IMR-90 (cell line): ENCODE measurements at regions not wholly inside any gene's neighbourhood (a gene's known extent, or its start where the extent isn't known, plus 50 kb on each side); places are given as distances from the start of the nearest gene placed in this dataset.

Source experiments
- ATAC-seq: fragments of 200-7000 bp; cut with Tn5 transposase; 2 replicates; pipeline ENCODE4 v1.9.1; 2020; ENCODE audit warnings: low read depth, mild to moderate bottlenecking, moderate library complexity
- BruUV-seq: library from RNA; stranded (reverse); fragments of 400-500 nt; replicated peaks from 2 replicates; lab custom pipeline; 2021; lab: Mats Ljungman, UMichigan
- CTCF ChIA-PET: fragments of 300-600 bp; formaldehyde crosslinking; extraction: SDS; loops from one replicate; lab custom pipeline; 2021; ENCODE audit warnings: antibody characterized with exemption; lab: Yijun Ruan, JAX
- POLR2A ChIA-PET: fragments of 300-600 bp; sonication (Branson Sonifier 250); formaldehyde crosslinking; loops from one replicate; lab custom pipeline; 2022; ENCODE audit warnings: antibody characterized with exemption; ENCODE audit not compliant: unreplicated experiment; lab: Charles Lee
- DNase-seq: peaks from one replicate; pipeline ENCODE4 v3.0.0; 2013
- H2AFZ ChIP-seq: replicated peaks from 2 replicates; pipeline ENCODE3; 2013; ENCODE audit warnings: low read length, mild to moderate bottlenecking; ENCODE audit not compliant: poor library complexity
- H2AK5ac ChIP-seq: 2 replicates; pipeline ENCODE4 v1.6.1; 2013; ENCODE audit warnings: low read depth, low read length, inconsistent platforms
- H2AK9ac ChIP-seq: replicated peaks from 2 replicates; pipeline ENCODE3; 2013; ENCODE audit warnings: mild to moderate bottlenecking, low read depth, low read length, moderate library complexity; ENCODE audit not compliant: poor library complexity
- H2BK120ac ChIP-seq: 2 replicates; pipeline ENCODE4 v1.6.1; 2013; ENCODE audit warnings: low read depth, low read length, inconsistent platforms
- H2BK15ac ChIP-seq: 3 replicates; pipeline ENCODE4 v1.6.1; 2013; ENCODE audit warnings: low read depth, low read length, inconsistent platforms
- H2BK20ac ChIP-seq: 2 replicates; pipeline ENCODE4 v1.6.1; 2013; ENCODE audit warnings: low read depth, mild to moderate bottlenecking, inconsistent platforms, low read length, moderate library complexity
- H2BK5ac ChIP-seq: 2 replicates; pipeline ENCODE4 v1.6.1; 2013; ENCODE audit warnings: mild to moderate bottlenecking, low read depth, low read length, inconsistent platforms; ENCODE audit not compliant: poor library complexity, severe bottlenecking
- H3K14ac ChIP-seq: replicated peaks from 2 replicates; pipeline ENCODE4 v1.6.1; 2013; ENCODE audit warnings: low read depth, low read length, inconsistent platforms
- H3K18ac ChIP-seq: 2 replicates; pipeline ENCODE4 v1.6.1; 2013; ENCODE audit warnings: low read depth, low read length, control low read depth
- H3K23ac ChIP-seq: 2 replicates; pipeline ENCODE4 v1.6.1; 2013; ENCODE audit warnings: low read depth, low read length, inconsistent platforms
- H3K27ac ChIP-seq: 2 replicates; pipeline ENCODE4 v1.5.1; 2013; ENCODE audit warnings: mild to moderate bottlenecking, control low read depth, low read length; ENCODE audit not compliant: insufficient read depth
- H3K27me3 ChIP-seq: 2 replicates; pipeline ENCODE4 v1.6.1; 2013; ENCODE audit warnings: low read length; ENCODE audit not compliant: control insufficient read depth, insufficient read depth
- H3K36me3 ChIP-seq: 2 replicates; pipeline ENCODE4 v1.6.1; 2013; ENCODE audit warnings: low read length, mixed read lengths; ENCODE audit not compliant: control insufficient read depth, insufficient read depth
- H3K4ac ChIP-seq: 2 replicates; pipeline ENCODE4 v1.6.1; 2013; ENCODE audit warnings: low read depth, low read length, inconsistent platforms
- H3K4me1 ChIP-seq: 2 replicates; pipeline ENCODE4 v1.6.1; 2013; ENCODE audit warnings: low read length, mixed read lengths; ENCODE audit not compliant: control insufficient read depth, insufficient read depth
- H3K4me2 ChIP-seq: 2 replicates; pipeline ENCODE4 v1.6.1; 2013; ENCODE audit warnings: low read depth, mild to moderate bottlenecking, control low read depth, low read length, moderate library complexity
- H3K4me3 ChIP-seq: 2 replicates; pipeline ENCODE4 v1.5.1; 2013; ENCODE audit warnings: low read depth, mild to moderate bottlenecking, control low read depth, low read length, moderate library complexity; ENCODE audit not compliant: insufficient read depth
- H3K56ac ChIP-seq: 2 replicates; pipeline ENCODE4 v1.6.1; 2013; ENCODE audit warnings: low read length, inconsistent platforms; ENCODE audit not compliant: insufficient read depth; ENCODE audit errors: extremely low read depth
- H3K79me1 ChIP-seq, 2 experiments: 2 replicates each; pipeline ENCODE4 v1.6.1; 2013; ENCODE audit warnings: low read length in 2 of 2, inconsistent platforms in 1 of 2, low read depth in 1 of 2
- H3K9ac ChIP-seq: 2 replicates; pipeline ENCODE4 v1.6.1; 2013; ENCODE audit warnings: low read depth, low read length, control low read depth
- H3K9me1 ChIP-seq: 2 replicates; pipeline ENCODE4 v1.6.1; 2013; ENCODE audit warnings: low read length, inconsistent platforms; ENCODE audit not compliant: insufficient read depth
- H3K9me3 ChIP-seq: 2 replicates; pipeline ENCODE4 v1.6.1; 2013; ENCODE audit warnings: low read length; ENCODE audit not compliant: control insufficient read depth, insufficient read depth
- H4K20me1 ChIP-seq: 2 replicates; pipeline ENCODE4 v1.6.1; 2013; ENCODE audit warnings: low read length, inconsistent platforms; ENCODE audit not compliant: insufficient read depth
- H4K5ac ChIP-seq: 2 replicates; pipeline ENCODE4 v1.6.1; 2013; ENCODE audit warnings: mild to moderate bottlenecking, low read depth, low read length, control low read depth
- H4K8ac ChIP-seq, 2 experiments: 2 replicates each; pipeline ENCODE4 v1.6.1; 2013; ENCODE audit warnings: low read depth in 2 of 2, low read length in 2 of 2, control low read depth in 1 of 2, inconsistent platforms in 1 of 2
- H4K91ac ChIP-seq: 2 replicates; pipeline ENCODE4 v1.6.1; 2013; ENCODE audit warnings: low read depth, low read length, inconsistent platforms; ENCODE audit not compliant: insufficient read depth
- BHLHE40 ChIP-seq: fragments of 150-350 bp; IDR thresholded peaks from 2 replicates; pipeline ENCODE4 v1.6.1; 2016; ENCODE audit warnings: mild to moderate bottlenecking, low read depth, low read length
- POLR2A ChIP-seq: IDR thresholded peaks from 2 replicates; pipeline ENCODE4 v1.6.1; 2012; ENCODE audit warnings: mild to moderate bottlenecking, low read depth, low read length
- RAD21 ChIP-seq: IDR thresholded peaks from 2 replicates; pipeline ENCODE4 v1.6.1; 2012; ENCODE audit warnings: low read length, improper control_type of control experiment
- WGBS, 2 experiments: methylation state at CpG; one replicate each; pipeline versions ENCODE4 v1.1.5 to v1.1.7; 2013; ENCODE audit warnings: missing lambda C conversion rate in 2 of 2; ENCODE audit not compliant: insufficient read length in 1 of 2; ENCODE audit errors: extremely low coverage in 2 of 2; 5-methylcytosine and 5-hydroxymethylcytosine counted together
- dilution Hi-C: fragments of 300-500 bp; cut with HindIII; formaldehyde crosslinking; loops from one replicate; pipeline ENCODE4 v1.14.3; 2018; ENCODE audit warnings: low sequenced_read_pairs; ENCODE audit not compliant: unreplicated experiment
- in situ Hi-C: fragments of 300-500 bp; cut with MboI; formaldehyde crosslinking; loops from 3 replicates; pipeline ENCODE4 v1.14.3; 2019; ENCODE audit warnings: low sequenced_read_pairs, inconsistent platforms, mixed read lengths
- intact Hi-C: fragments of 100-400 bp; cut with micrococcal nuclease; formaldehyde crosslinking; loops from 2 replicates; pipeline ENCODE4 v1.10.0; 2022
- TF ChIP-seq, protein P1 (sequence below): fragments of 150-350 bp; IDR thresholded peaks from 2 replicates; pipeline ENCODE4 v1.6.1; 2017; ENCODE audit warnings: mild to moderate bottlenecking, antibody characterized with exemption, low read length, low read depth
- TF ChIP-seq, protein P2 (sequence below): fragments of 150-350 bp; IDR thresholded peaks from 2 replicates; pipeline ENCODE4 v1.6.1; 2016; ENCODE audit warnings: low read depth, mild to moderate bottlenecking, low read length, moderate library complexity, borderline replicate concordance

DNA sequence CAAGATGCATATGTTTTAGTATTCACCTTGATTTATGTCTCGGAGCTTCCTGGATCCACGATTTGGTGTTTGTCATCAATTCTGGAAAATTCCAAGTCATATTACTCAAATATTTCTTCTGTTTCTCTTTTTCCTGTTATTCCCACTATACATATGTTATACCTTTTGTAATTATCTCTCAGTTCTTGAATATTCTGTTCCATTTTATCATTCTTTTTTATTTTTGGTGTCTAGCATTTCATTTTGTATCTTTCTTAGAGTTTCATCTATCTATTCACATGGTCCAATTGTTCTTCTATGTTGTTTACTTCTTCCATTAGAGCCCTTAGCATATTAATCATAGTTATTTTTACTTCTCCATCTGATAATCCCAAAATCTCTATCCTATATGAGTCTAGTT is 637.8 kb upstream of the GRAMD2B start:
- Histone ChIP-seq H2BK15ac (no peak overlapping the region), H4K91ac (no peak overlapping the region), H2BK5ac (no peak overlapping the region), H3K23ac (no peak overlapping the region), H3K27me3 (no peaks in the 10 kb centered on the region), H3K9ac (no peak overlapping the region), H2AK9ac (no peak overlapping the region), H4K20me1 (no peaks in the 10 kb centered on the region), H3K9me3 (no peaks in the 10 kb centered on the region), H3K4me2 (no peak overlapping the region), H2AK5ac (no peak overlapping the region), H4K5ac (no peak overlapping the region), H3K9me1 (no peaks in the 10 kb centered on the region), H3K14ac (no peak overlapping the region), H3K4me3 (no peak overlapping the region), H4K8ac (no peak overlapping the region), H3K56ac (no peak overlapping the region), H2BK120ac (no peak overlapping the region), H3K18ac (no peak overlapping the region), H2AFZ (no peak overlapping the region), H3K36me3 (no peaks in the 10 kb centered on the region), H3K79me1 (no peaks in the 10 kb centered on the region), H3K4me1 (no peaks in the 10 kb centered on the region), H3K27ac (no peak overlapping the region), H2BK20ac (no peak overlapping the region), H3K4ac (no peak overlapping the region)
- TF ChIP-seq, protein P1, sequence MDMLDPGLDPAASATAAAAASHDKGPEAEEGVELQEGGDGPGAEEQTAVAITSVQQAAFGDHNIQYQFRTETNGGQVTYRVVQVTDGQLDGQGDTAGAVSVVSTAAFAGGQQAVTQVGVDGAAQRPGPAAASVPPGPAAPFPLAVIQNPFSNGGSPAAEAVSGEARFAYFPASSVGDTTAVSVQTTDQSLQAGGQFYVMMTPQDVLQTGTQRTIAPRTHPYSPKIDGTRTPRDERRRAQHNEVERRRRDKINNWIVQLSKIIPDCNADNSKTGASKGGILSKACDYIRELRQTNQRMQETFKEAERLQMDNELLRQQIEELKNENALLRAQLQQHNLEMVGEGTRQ = no peak
- no peak for TF ChIP-seq BHLHE40
- TF ChIP-seq, protein P2, sequence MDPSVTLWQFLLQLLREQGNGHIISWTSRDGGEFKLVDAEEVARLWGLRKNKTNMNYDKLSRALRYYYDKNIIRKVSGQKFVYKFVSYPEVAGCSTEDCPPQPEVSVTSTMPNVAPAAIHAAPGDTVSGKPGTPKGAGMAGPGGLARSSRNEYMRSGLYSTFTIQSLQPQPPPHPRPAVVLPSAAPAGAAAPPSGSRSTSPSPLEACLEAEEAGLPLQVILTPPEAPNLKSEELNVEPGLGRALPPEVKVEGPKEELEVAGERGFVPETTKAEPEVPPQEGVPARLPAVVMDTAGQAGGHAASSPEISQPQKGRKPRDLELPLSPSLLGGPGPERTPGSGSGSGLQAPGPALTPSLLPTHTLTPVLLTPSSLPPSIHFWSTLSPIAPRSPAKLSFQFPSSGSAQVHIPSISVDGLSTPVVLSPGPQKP = no peak
- TF ChIP-seq POLR2A = no peak
- no peak for TF ChIP-seq RAD21
- DNase-seq (no peak), ATAC-seq (no peak)
- dilution Hi-C loops (no loop called here), intact Hi-C loops (no loop called here), in situ Hi-C loops (no loop called here)
- WGBS, 2 experiments = no CpG with 5 or more reads among the region's 2 CpGs
- POLR2A ChIA-PET = interaction anchor here (0.5 kb wide), 1 partner anchor 985 kb away, joined by 16 read pairs; no protein-coding TSS in a partner anchor
- BruUV-seq = no TSS peak
- CTCF ChIA-PET = no interaction called here
